ENCODE measurements at regions not wholly inside any gene's neighbourhood (a gene's known extent, or its start where the extent isn't known, plus 50 kb on each side); places are given as distances from the start of the nearest gene placed in this dataset.
A peak's percentile ranks its signal among the peaks of the same experiment; 100 is the strongest.
"Not testable (repeated sequence)": the region's sequence is repeated elsewhere in the genome, so short reads cannot be mapped to it uniquely, and the experiment has no call there.

GRCh38 chr19:27881213-27881612 lies 1331.7 kb downstream of the UQCRFS1 start:
- no peak for DNase-seq (ENCODE audit: low spot score)

GRCh38 chr19:27876976-27877512 lies 1335.9 kb downstream of the UQCRFS1 start:
- DNase-seq (ENCODE audit: low spot score) = no peak

GRCh38 chr19:27876489-27876888 lies 1336.5 kb downstream of the UQCRFS1 start:
- no peak for DNase-seq (ENCODE audit: low spot score)

GRCh38 chr19:27872370-27872769 lies 1340.6 kb downstream of the UQCRFS1 start:
- no peak for DNase-seq (ENCODE audit: low spot score)

- DNase-seq (ENCODE audit: low spot score) = no peak
Observed at GRCh38 chr19:27870293-27870692, 1342.7 kb downstream of the UQCRFS1 start.

- peak; percentile 19 for DNase-seq (ENCODE audit: low spot score)
Observed at GRCh38 chr19:27868007-27868406, 1344.9 kb downstream of the UQCRFS1 start.

- no peak for DNase-seq (ENCODE audit: low spot score)
Observed at GRCh38 chr19:27865927-27866777, 1346.8 kb downstream of the UQCRFS1 start.

- DNase-seq (ENCODE audit: low spot score) = no peak
Observed at GRCh38 chr19:27861411-27861975, 1351.5 kb downstream of the UQCRFS1 start.

GRCh38 chr19:27860309-27860934 lies 1352.5 kb downstream of the UQCRFS1 start:
- no peak for DNase-seq (ENCODE audit: low spot score)

- DNase-seq (ENCODE audit: low spot score) = no peak
Observed at GRCh38 chr19:27859689-27860088, 1353.3 kb downstream of the UQCRFS1 start.

GRCh38 chr19:27858981-27859581 lies 1353.9 kb downstream of the UQCRFS1 start:
- DNase-seq (ENCODE audit: low spot score) = no peak

GRCh38 chr19:27852931-27853330 lies 1360.0 kb downstream of the UQCRFS1 start:
- not testable (repeated sequence) for DNase-seq (ENCODE audit: low spot score)

GRCh38 chr19:27851543-27852060 lies 1361.3 kb downstream of the UQCRFS1 start:
- DNase-seq (ENCODE audit: low spot score) = no peak

- no peak for DNase-seq (ENCODE audit: low spot score)
Observed at GRCh38 chr19:27851002-27851481, 1361.9 kb downstream of the UQCRFS1 start.

GRCh38 chr19:27846944-27847343 lies 1366.0 kb downstream of the UQCRFS1 start:
- no peak for DNase-seq (ENCODE audit: low spot score)

- no peak for DNase-seq (ENCODE audit: low spot score)
Observed at GRCh38 chr19:27844261-27844660, 1368.7 kb downstream of the UQCRFS1 start.

GRCh38 chr19:27843861-27844260 lies 1369.1 kb downstream of the UQCRFS1 start:
- no peak for DNase-seq (ENCODE audit: low spot score)

- DNase-seq (ENCODE audit: low spot score) = no peak
Observed at GRCh38 chr19:27833031-27833430, 1379.9 kb downstream of the UQCRFS1 start.

GRCh38 chr19:27828829-27829228 lies 1384.1 kb downstream of the UQCRFS1 start:
- DNase-seq (ENCODE audit: low spot score) = no peak

GRCh38 chr19:27824108-27824507 lies 1388.8 kb downstream of the UQCRFS1 start:
- no peak for DNase-seq (ENCODE audit: low spot score)

- no peak for DNase-seq (ENCODE audit: low spot score)
Observed at GRCh38 chr19:27822336-27822735, 1390.6 kb downstream of the UQCRFS1 start.

- DNase-seq (ENCODE audit: low spot score) = no peak
Observed at GRCh38 chr19:27821418-27822018, 1391.4 kb downstream of the UQCRFS1 start.

All from globus pallidus (tissue), 1 donor.